K562 (cell line): ENCODE measurements at regions not wholly inside any gene's neighbourhood (a gene's known extent, or its start where the extent isn't known, plus 50 kb on each side); places are given as distances from the start of the nearest gene placed in this dataset.

Experiments
- ELK3 ChIP-seq: fragments of 450-650 bp; formaldehyde crosslinking; IDR thresholded peaks from 2 replicates; pipeline ENCODE4 v1.4.0; 2020; ENCODE audit warnings: mild to moderate bottlenecking
- FOS ChIP-seq: IDR thresholded peaks from 3 replicates; pipeline ENCODE4 v1.6.1; 2011; ENCODE audit not compliant: insufficient read length; ENCODE audit errors: extremely low read depth
- HMGN3 ChIP-seq: IDR thresholded peaks from 2 replicates; pipeline ENCODE4 v1.6.1; 2011; ENCODE audit warnings: borderline replicate concordance, low read depth, mild to moderate bottlenecking, mixed read lengths, low read length; ENCODE audit not compliant: insufficient read length; ENCODE audit errors: extremely low read depth
- KLF10 ChIP-seq: fragments of 250-450 bp; sonication (Bioruptor Pico); IDR thresholded peaks from 2 replicates; pipeline ENCODE4 v1.6.1; 2021; ENCODE audit warnings: matching md5 sums
- NCOA6 ChIP-seq: fragments of 450-650 bp; IDR thresholded peaks from 2 replicates; pipeline ENCODE4 v1.6.1; 2017; ENCODE audit warnings: mild to moderate bottlenecking
- REST ChIP-seq, 2 experiments: fragments of 450-650 bp; formaldehyde crosslinking in 1 of 2; IDR thresholded peaks; 2 replicates each; pipeline versions ENCODE4 v1.4.0 to v1.6.1; 2014 to 2020; ENCODE audit warnings: mild to moderate bottlenecking in 2 of 2, borderline replicate concordance in 1 of 2, low read depth in 1 of 2
- RFX1 ChIP-seq: fragments of 450-650 bp; IDR thresholded peaks from 2 replicates; pipeline ENCODE4 v1.6.1; 2016; ENCODE audit warnings: mild to moderate bottlenecking, moderate library complexity
- ZNF507 ChIP-seq: conservative IDR thresholded peaks from 2 replicates; pipeline ENCODE4 v1.6.1; 2017; ENCODE audit warnings: missing genetic modification characterization, missing compliant biosample characterization
- ZSCAN32 ChIP-seq: fragments of 450-650 bp; formaldehyde crosslinking; IDR thresholded peaks from 2 replicates; pipeline ENCODE4 v1.4.0; 2020; ENCODE audit warnings: mild to moderate bottlenecking, moderate library complexity

- no peak for TF ChIP-seq REST (IDR thresholded peaks at IDR 0.05; ENCODE audit: borderline replicate concordance)
- TF ChIP-seq REST (CRISPR knock-in tag; IDR thresholded peaks at IDR 0.05; ENCODE audit: low read depth): no peak
- no peak for TF ChIP-seq ZNF507
- TF ChIP-seq HMGN3: no peak
- no peak for TF ChIP-seq NCOA6
- no peak for TF ChIP-seq KLF10 (CRISPR knock-in tag)
- no peak for TF ChIP-seq RFX1
- no peak for TF ChIP-seq FOS
- no peak for TF ChIP-seq ELK3 (CRISPR knock-in tag)
- no peak for TF ChIP-seq ZSCAN32 (CRISPR knock-in tag)
Measured at GRCh38 chr4:15143551-15143950, 141.3 kb downstream of the CPEB2 start (continued).
